Neuronal stem cell (in vitro differentiated cells): ENCODE measurements at regions not wholly inside any gene's neighbourhood (a gene's known extent, or its start where the extent isn't known, plus 50 kb on each side); places are given as distances from the start of the nearest gene placed in this dataset.

ENCODE experiments used
- DNase-seq: peaks from one replicate; pipeline ENCODE4 v3.0.0-alpha.2; 2013; ENCODE audit warnings: low spot score
- H2AFZ ChIP-seq: one replicate; pipeline ENCODE4 v1.6.1; 2013; ENCODE audit warnings: mild to moderate bottlenecking, low read length, inconsistent platforms
- H2AK5ac ChIP-seq: 2 replicates; pipeline ENCODE4 v1.6.1; 2013; ENCODE audit warnings: low read depth, mild to moderate bottlenecking, inconsistent platforms, low read length, moderate library complexity, mixed read lengths
- H2BK120ac ChIP-seq: 2 replicates; pipeline ENCODE4 v1.6.1; 2013; ENCODE audit warnings: low read depth, mild to moderate bottlenecking, inconsistent platforms, low read length, moderate library complexity, mixed read lengths
- H2BK12ac ChIP-seq: one replicate; pipeline ENCODE4 v1.6.1; 2013; ENCODE audit warnings: low read length, inconsistent platforms
- H2BK15ac ChIP-seq: 2 replicates; pipeline ENCODE4 v1.6.1; 2013; ENCODE audit warnings: mild to moderate bottlenecking, low read length, inconsistent platforms, mixed read lengths
- H2BK5ac ChIP-seq: one replicate; pipeline ENCODE4 v1.6.1; 2013; ENCODE audit warnings: inconsistent platforms, mild to moderate bottlenecking, low read length, moderate library complexity
- H3K14ac ChIP-seq: one replicate; pipeline ENCODE4 v1.6.1; 2013; ENCODE audit warnings: low read length, inconsistent platforms
- H3K18ac ChIP-seq: 2 replicates; pipeline ENCODE4 v1.6.1; 2013; ENCODE audit warnings: low read length, inconsistent platforms
- H3K23ac ChIP-seq: 2 replicates; pipeline ENCODE4 v1.6.1; 2013; ENCODE audit warnings: low read depth, mild to moderate bottlenecking, mixed read lengths, low read length, inconsistent platforms; ENCODE audit not compliant: poor library complexity
- H3K27ac ChIP-seq: replicated peaks from 3 replicates; pipeline ENCODE4 v1.5.1; 2013; ENCODE audit warnings: low read length, inconsistent platforms
- H3K27me3 ChIP-seq, 3 experiments: 2 replicates each; pipeline ENCODE4 v1.6.1; 2013; ENCODE audit warnings: low read length in 3 of 3, mild to moderate bottlenecking in 2 of 3, inconsistent platforms in 1 of 3, low read depth in 1 of 3, mixed read lengths in 1 of 3, moderate library complexity in 1 of 3; ENCODE audit not compliant: control insufficient read depth in 3 of 3, insufficient read depth in 3 of 3
- H3K36me3 ChIP-seq, 2 donors: replicated peaks in 1 of 2; 2 replicates each; pipeline ENCODE4 v1.6.1; 2013; ENCODE audit warnings: low read length in 2 of 2; ENCODE audit not compliant: control insufficient read depth in 2 of 2, insufficient read depth in 2 of 2
- H3K4ac ChIP-seq: 2 replicates; pipeline ENCODE4 v1.6.1; 2013; ENCODE audit warnings: inconsistent platforms, mild to moderate bottlenecking, low read length, moderate library complexity
- H3K4me1 ChIP-seq, 2 donors: 1 replicate in 1 of 2; 2 replicates in 1 of 2; pipeline ENCODE4 v1.6.1; 2013; ENCODE audit warnings: low read length in 2 of 2, low read depth in 1 of 2; ENCODE audit not compliant: control insufficient read depth in 2 of 2, insufficient read depth in 1 of 2
- H3K4me2 ChIP-seq: one replicate; pipeline ENCODE4 v1.6.1; 2013; ENCODE audit warnings: mild to moderate bottlenecking, low read length, inconsistent platforms; ENCODE audit not compliant: insufficient read depth, poor library complexity, severe bottlenecking
- H3K4me3 ChIP-seq, 2 donors: 2 replicates each; pipeline ENCODE4 v1.5.1; 2013; ENCODE audit warnings: low read length in 2 of 2, mild to moderate bottlenecking in 2 of 2, inconsistent platforms in 1 of 2, moderate library complexity in 1 of 2
- H3K79me1 ChIP-seq: one replicate; pipeline ENCODE4 v1.6.1; 2013; ENCODE audit warnings: low read depth, mild to moderate bottlenecking, inconsistent platforms, low read length, moderate library complexity
- H3K9ac ChIP-seq: one replicate; pipeline ENCODE4 v1.6.1; 2013; ENCODE audit warnings: mild to moderate bottlenecking, low read depth, low read length, inconsistent platforms; ENCODE audit not compliant: poor library complexity
- H3K9me3 ChIP-seq, 2 donors: replicated peaks in 1 of 2; 2 replicates each; pipeline versions ENCODE3 to v1.6.1; 2013; ENCODE audit warnings: low read length in 2 of 2, mild to moderate bottlenecking in 2 of 2, inconsistent platforms in 1 of 2, low read depth in 1 of 2, mixed read lengths in 1 of 2, moderate library complexity in 1 of 2; ENCODE audit not compliant: control insufficient read depth in 2 of 2, insufficient read depth in 1 of 2
- H4K8ac ChIP-seq: one replicate; pipeline ENCODE4 v1.6.1; 2013; ENCODE audit warnings: low read depth, mild to moderate bottlenecking, inconsistent platforms, low read length, moderate library complexity
- H4K91ac ChIP-seq: one replicate; pipeline ENCODE4 v1.6.1; 2013; ENCODE audit warnings: low read length, low read depth, mild to moderate bottlenecking, inconsistent platforms; ENCODE audit not compliant: poor library complexity
- WGBS, 2 donors: extraction: QIAGEN DNeasy Blood & Tissue Kit; methylation state at CpG; one replicate each; pipeline ENCODE4 v1.1.7; 2013; ENCODE audit warnings: missing lambda C conversion rate in 2 of 2, mixed read lengths in 1 of 2; ENCODE audit not compliant: insufficient read length in 2 of 2, insufficient replicate concordance in 1 of 2; ENCODE audit errors: extremely low coverage in 2 of 2; 5-methylcytosine and 5-hydroxymethylcytosine counted together

DNA sequence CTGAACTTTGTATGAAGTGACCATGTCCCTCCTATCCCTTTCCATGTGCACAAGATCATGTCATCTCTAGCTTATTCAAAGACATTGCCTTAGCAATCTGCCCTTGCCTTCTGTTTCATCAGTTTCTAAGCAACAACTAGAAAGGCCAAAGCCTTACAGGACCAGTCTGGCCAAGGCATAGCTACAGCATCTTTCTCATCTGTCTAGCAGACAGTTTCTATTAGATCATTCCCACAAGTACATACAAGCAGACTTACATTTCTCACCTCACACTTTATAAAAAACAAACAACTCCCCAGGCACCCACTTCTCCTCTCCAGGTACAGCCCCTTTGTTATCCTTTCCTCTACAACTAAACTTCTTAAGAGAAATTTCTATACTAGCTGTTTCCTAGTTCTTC, 188.7 kb upstream of the AADAT start:
- no peaks in the 10 kb centered on the region for H3K4me1 ChIP-seq
- no peak overlapping the region for H2AK5ac ChIP-seq
- no peak overlapping the region for H2BK120ac ChIP-seq
- H3K4me2 ChIP-seq = no peak overlapping the region
- peaks cover 0 to 3% of the 10 kb centered on the region in 2 donors for H3K9me3 ChIP-seq
- H3K4ac ChIP-seq = no peak overlapping the region
- H4K91ac ChIP-seq = no peak overlapping the region
- H3K23ac ChIP-seq = no peak overlapping the region
- no peak overlapping the region for H3K14ac ChIP-seq
- no peak overlapping the region for H4K8ac ChIP-seq
- H2AFZ ChIP-seq = no peak overlapping the region
- H3K27ac ChIP-seq = no peak overlapping the region
- no peak overlapping the region for H2BK5ac ChIP-seq
- H3K18ac ChIP-seq = no peak overlapping the region
- no peak overlapping the region for H2BK12ac ChIP-seq
- no peaks in the 10 kb centered on the region for H3K79me1 ChIP-seq
- H3K4me3 ChIP-seq = no peak overlapping the region
- no peak for DNase-seq
- H3K36me3 ChIP-seq = no peaks in the 10 kb centered on the region
- H2BK15ac ChIP-seq = no peak overlapping the region
- H3K27me3 ChIP-seq = no peaks in the 10 kb centered on the region
- no peak overlapping the region for H3K9ac ChIP-seq

DNA sequence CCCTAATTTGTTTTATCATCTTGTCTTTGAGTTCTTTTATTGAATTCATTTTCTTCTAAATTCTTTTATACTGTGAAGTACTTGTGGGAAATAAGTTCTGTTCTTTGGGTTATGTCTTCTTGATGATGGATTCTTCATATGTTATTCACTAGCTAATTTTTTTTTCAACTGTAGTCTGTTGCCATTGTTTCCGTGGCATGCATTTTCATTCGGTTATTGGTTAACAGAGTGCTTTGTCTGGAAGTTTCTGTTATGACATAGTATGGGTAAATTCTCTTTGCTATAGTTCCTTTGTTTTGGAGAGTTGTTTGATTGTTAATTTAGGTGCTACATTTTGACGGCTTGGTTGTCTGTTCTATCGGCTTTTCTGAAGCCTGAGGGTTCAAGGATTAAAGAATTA, 184.9 kb upstream of the AADAT start:
- H3K4me2 ChIP-seq = no peak overlapping the region
- peaks cover 0 to 1% of the 10 kb centered on the region in 2 donors for H3K9me3 ChIP-seq
- H3K79me1 ChIP-seq = no peaks in the 10 kb centered on the region
- H3K23ac ChIP-seq = no peak overlapping the region
- no peak overlapping the region for H3K14ac ChIP-seq
- no CpG with 5 or more reads among the region's 4 CpGs for WGBS, 2 donors
- no peaks in the 10 kb centered on the region for H3K27me3 ChIP-seq
- DNase-seq = no peak
- H3K36me3 ChIP-seq = no peaks in the 10 kb centered on the region
- no peak overlapping the region for H3K27ac ChIP-seq
- no peaks in the 10 kb centered on the region for H3K4me1 ChIP-seq
- no peak overlapping the region for H4K91ac ChIP-seq
- H4K8ac ChIP-seq = no peak overlapping the region
- H3K18ac ChIP-seq = no peak overlapping the region
- no peak overlapping the region for H2BK120ac ChIP-seq
- no peak overlapping the region for H2AFZ ChIP-seq
- H2BK12ac ChIP-seq = no peak overlapping the region
- no peak overlapping the region for H2BK5ac ChIP-seq
- no peak overlapping the region for H3K9ac ChIP-seq
- H3K4me3 ChIP-seq = no peak overlapping the region
- H3K4ac ChIP-seq = no peak overlapping the region
- H2BK15ac ChIP-seq = no peak overlapping the region
- H2AK5ac ChIP-seq = no peak overlapping the region

DNA sequence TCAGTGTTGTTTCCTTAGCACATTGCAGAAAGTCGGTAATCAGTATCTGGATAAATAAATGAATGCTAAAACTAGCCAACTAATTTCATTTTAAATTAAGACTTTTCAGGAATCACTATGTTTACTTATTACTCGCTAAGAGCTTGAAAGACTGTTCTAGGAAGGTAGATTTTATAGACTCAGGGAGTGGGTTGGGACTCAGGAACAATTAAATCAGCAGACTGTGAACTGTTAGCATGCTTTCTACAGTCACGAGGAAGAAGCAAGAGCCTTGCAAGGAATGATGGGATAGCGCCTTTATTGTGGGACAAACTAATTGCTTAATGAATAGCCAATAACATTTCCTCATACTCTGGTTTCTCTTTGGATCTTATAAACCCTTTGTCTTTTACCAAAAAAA, 183.2 kb upstream of the AADAT start:
- no peak overlapping the region for H3K27ac ChIP-seq
- H3K23ac ChIP-seq = no peak overlapping the region
- no peak overlapping the region for H3K4me2 ChIP-seq
- no peak overlapping the region for H3K18ac ChIP-seq
- H2BK15ac ChIP-seq = no peak overlapping the region
- H3K4me3 ChIP-seq = no peak overlapping the region
- no peak for DNase-seq
- no peaks in the 10 kb centered on the region for H3K27me3 ChIP-seq
- WGBS, 2 donors = no CpG with 5 or more reads among the region's 4 CpGs
- H3K9me3 ChIP-seq = no peaks in the 10 kb centered on the region
- no peak overlapping the region for H4K91ac ChIP-seq
- H3K4me1 ChIP-seq = no peaks in the 10 kb centered on the region
- no peak overlapping the region for H3K14ac ChIP-seq
- no peak overlapping the region for H2AFZ ChIP-seq
- no peaks in the 10 kb centered on the region for H3K79me1 ChIP-seq
- no peak overlapping the region for H4K8ac ChIP-seq
- no peak overlapping the region for H3K4ac ChIP-seq
- no peaks in the 10 kb centered on the region for H3K36me3 ChIP-seq
- H2BK12ac ChIP-seq = no peak overlapping the region
- no peak overlapping the region for H2BK120ac ChIP-seq
- no peak overlapping the region for H3K9ac ChIP-seq
- no peak overlapping the region for H2AK5ac ChIP-seq
- no peak overlapping the region for H2BK5ac ChIP-seq

- WGBS, 2 donors = no CpG with 5 or more reads among the region's 2 CpGs
- no peaks in the 10 kb centered on the region for H3K27me3 ChIP-seq
- H3K4me1 ChIP-seq = no peaks in the 10 kb centered on the region
- no peak overlapping the region for H2BK15ac ChIP-seq
- H4K8ac ChIP-seq = no peak overlapping the region
- no peak overlapping the region for H2BK12ac ChIP-seq
- no peaks in the 10 kb centered on the region for H3K79me1 ChIP-seq
- H3K18ac ChIP-seq = no peak overlapping the region
- H3K4me3 ChIP-seq = no peak overlapping the region
- H3K23ac ChIP-seq = no peak overlapping the region
- H2AFZ ChIP-seq = no peak overlapping the region
- no peak overlapping the region for H3K9ac ChIP-seq
- H3K36me3 ChIP-seq = no peaks in the 10 kb centered on the region
- H3K4ac ChIP-seq = no peak overlapping the region
- no peak overlapping the region for H2BK5ac ChIP-seq
- H2AK5ac ChIP-seq = no peak overlapping the region
- no peak overlapping the region for H3K27ac ChIP-seq
- no peaks in the 10 kb centered on the region for H3K9me3 ChIP-seq
- H3K4me2 ChIP-seq = no peak overlapping the region
- no peak overlapping the region for H4K91ac ChIP-seq
- DNase-seq = no peak
- H2BK120ac ChIP-seq = no peak overlapping the region
- H3K14ac ChIP-seq = no peak overlapping the region
These were observed 182.0 kb upstream of the AADAT start for GRCh38 chr4:170271723-170272122.
